Gastroesophageal sphincter (tissue), 3 donors: ENCODE measurements at regions not wholly inside any gene's neighbourhood (a gene's known extent, or its start where the extent isn't known, plus 50 kb on each side); places are given as distances from the start of the nearest gene placed in this dataset.

Experiments
- CTCF ChIP-seq, 4 experiments: fragments of 200-600 bp in 2 of 4; fragments of 450-650 bp in 2 of 4; sonication (generic) in 1 of 4; IDR thresholded peaks; one replicate each; pipeline ENCODE4 v1.5.1; 2017 to 2019; ENCODE audit warnings: antibody characterized with exemption in 4 of 4, mild to moderate bottlenecking in 2 of 4, moderate library complexity in 2 of 4
- EP300 ChIP-seq: sonication (generic); formaldehyde crosslinking; IDR thresholded peaks from one replicate; pipeline ENCODE4 v1.6.1; 2017; ENCODE audit warnings: antibody characterized with exemption, mild to moderate bottlenecking

DNA sequence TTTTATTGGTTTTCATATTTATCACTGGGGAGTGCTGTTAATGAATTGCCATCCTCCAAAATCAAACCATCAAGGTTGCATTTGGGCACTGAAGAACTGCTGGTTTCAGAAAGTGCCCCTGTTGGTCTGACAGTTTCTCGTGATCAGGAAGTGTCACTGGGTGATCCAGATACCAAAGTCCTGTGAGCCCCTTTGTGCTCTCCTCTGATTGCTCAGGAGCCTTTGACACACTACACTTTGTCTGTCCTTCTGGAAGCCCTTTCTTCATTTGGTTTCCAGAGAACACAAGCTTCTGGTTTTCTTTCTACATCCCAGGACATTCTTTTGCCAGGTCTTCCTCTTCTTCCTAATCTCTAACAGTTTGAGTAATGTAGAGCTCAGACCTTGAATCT, 165.8 kb upstream of the PROX1 start:
- no peak for TF ChIP-seq CTCF (IDR thresholded peaks at IDR 0.05)
- TF ChIP-seq EP300: no peak
